ENCODE measurements at regions not wholly inside any gene's neighbourhood (a gene's known extent, or its start where the extent isn't known, plus 50 kb on each side); places are given as distances from the start of the nearest gene placed in this dataset.

DNA sequence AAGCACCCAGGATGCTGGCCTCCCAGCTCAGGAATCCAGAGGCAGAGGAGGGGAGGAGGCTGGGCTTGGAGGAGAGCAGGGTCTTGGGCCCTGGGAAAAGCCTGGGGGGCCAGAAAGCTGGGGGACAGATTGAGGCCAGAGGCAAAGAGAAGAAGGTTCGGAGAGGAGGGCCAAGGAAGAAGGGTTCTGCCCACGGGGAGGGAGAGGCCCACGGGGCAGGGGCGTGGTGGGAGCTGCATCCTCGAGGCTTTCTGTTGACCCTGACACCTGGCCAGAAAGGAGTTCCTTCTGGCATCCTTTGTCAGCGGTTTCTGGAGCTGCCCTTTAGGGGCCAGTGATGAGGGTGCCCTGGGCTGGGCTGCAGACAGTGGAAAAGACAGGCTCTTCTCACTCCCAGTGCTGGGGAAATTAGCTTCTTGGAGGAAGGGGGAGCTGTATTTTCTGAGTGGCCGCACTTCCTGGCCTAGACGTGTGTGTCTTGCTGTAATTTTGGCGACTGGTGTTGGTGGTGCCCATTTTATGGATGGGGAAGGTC lies 308.7 kb downstream of the SEC14L1 start:
- H3K4me1 ChIP-seq (replicated peaks; ENCODE audit: insufficient read depth) = no peaks in the 10 kb centered on the region
- peaks cover 54% of the 10 kb centered on the region for H4K20me1 ChIP-seq (ENCODE audit: insufficient read depth)
- no peaks in the 10 kb centered on the region for H3K9me2 ChIP-seq (ENCODE audit: insufficient read depth)
- H3K36me3 ChIP-seq (ENCODE audit: low read depth) = no peaks in the 10 kb centered on the region
- no peaks in the 10 kb centered on the region for H3K27me3 ChIP-seq (ENCODE audit: insufficient read depth, low read depth)
- H3K9me3 ChIP-seq (ENCODE audit: insufficient read depth, low read depth) = no peaks in the 10 kb centered on the region
- H2AFZ ChIP-seq = no peak overlapping the region
- ChIA-PET CTCF (no interaction called here), POLR2A (ENCODE audit: unreplicated experiment) (interaction anchor here (0.6 kb wide), 1 partner anchor 55 kb away, joined by 4 read pairs; no protein-coding TSS in a partner anchor)
- no peaks in the 10 kb centered on the region; the same call in 1 of the 2 replicates for H3F3A ChIP-seq (ENCODE audit: insufficient read depth, low read depth)
- H3K27ac ChIP-seq = no peak overlapping the region
- TF ChIP-seq, protein P1, sequence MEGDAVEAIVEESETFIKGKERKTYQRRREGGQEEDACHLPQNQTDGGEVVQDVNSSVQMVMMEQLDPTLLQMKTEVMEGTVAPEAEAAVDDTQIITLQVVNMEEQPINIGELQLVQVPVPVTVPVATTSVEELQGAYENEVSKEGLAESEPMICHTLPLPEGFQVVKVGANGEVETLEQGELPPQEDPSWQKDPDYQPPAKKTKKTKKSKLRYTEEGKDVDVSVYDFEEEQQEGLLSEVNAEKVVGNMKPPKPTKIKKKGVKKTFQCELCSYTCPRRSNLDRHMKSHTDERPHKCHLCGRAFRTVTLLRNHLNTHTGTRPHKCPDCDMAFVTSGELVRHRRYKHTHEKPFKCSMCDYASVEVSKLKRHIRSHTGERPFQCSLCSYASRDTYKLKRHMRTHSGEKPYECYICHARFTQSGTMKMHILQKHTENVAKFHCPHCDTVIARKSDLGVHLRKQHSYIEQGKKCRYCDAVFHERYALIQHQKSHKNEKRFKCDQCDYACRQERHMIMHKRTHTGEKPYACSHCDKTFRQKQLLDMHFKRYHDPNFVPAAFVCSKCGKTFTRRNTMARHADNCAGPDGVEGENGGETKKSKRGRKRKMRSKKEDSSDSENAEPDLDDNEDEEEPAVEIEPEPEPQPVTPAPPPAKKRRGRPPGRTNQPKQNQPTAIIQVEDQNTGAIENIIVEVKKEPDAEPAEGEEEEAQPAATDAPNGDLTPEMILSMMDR (conservative IDR thresholded peaks at IDR 0.05) = no peak
- no peak for TF ChIP-seq EZH2 (IDR thresholded peaks at IDR 0.05; ENCODE audit: low read depth)
- no peak overlapping the region for H3K4me2 ChIP-seq
- no peak for DNase-seq
- no TSS peak for BruUV-seq (replicated peaks)
- no peak overlapping the region for H3K4me3 ChIP-seq
- H3K79me2 ChIP-seq (ENCODE audit: low read depth) = no peaks in the 10 kb centered on the region
- intact Hi-C loops (cut with micrococcal nuclease; ENCODE audit: unreplicated experiment) = no loop called here

DNA sequence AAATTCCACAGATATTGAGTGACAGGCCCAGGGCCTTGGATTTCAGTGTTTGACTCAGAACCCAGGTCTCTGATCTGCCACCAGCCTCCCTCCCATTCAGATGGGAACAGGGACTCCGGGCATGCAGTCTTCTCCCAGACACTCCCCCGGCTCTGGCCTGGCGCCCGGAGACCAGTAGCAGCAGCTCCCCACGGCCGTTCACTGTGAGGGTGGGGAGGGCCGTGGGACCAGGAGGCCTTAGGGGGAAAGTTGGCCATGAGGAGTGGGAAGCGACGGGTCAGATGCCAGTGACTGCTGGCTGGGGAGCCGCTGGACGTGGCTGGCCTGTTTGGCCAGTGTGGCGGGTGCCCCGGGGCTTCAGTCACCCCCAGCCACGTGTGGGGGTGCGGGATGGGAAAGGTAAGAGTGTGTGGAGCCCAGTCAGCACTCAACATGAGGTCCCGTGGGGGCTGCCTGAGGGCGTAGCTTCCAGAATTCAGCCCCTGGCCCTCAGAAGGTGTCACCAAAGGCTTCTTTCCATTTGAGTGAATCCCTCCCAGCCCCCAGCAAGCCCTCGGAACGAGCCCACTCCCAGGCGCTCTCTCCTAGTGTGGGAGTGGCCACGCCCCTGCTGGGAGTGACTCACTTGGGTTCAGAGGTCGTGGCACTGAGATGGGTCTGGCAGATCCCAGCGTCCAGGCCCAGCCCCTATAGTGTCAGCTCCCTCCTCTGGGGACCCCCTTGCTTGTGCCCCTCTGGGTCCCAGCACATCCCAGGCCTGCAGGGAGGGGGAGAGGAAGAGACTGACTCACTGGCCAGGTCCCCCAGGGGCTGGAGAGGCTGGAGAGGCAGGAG lies 309.4 kb downstream of the SEC14L1 start:
- no peaks in the 10 kb centered on the region for H3K4me1 ChIP-seq (replicated peaks; ENCODE audit: insufficient read depth)
- intact Hi-C loops (cut with micrococcal nuclease; ENCODE audit: unreplicated experiment) = no loop called here
- H3K9me3 ChIP-seq (ENCODE audit: insufficient read depth, low read depth) = no peaks in the 10 kb centered on the region
- no peaks in the 10 kb centered on the region for H3K9me2 ChIP-seq (ENCODE audit: insufficient read depth)
- H4K20me1 ChIP-seq (ENCODE audit: insufficient read depth) = peaks cover 60% of the 10 kb centered on the region
- CTCF ChIA-PET = no interaction called here
- no peak overlapping the region for H3K4me2 ChIP-seq
- TF ChIP-seq, protein P1 (conservative IDR thresholded peaks at IDR 0.05) = no peak
- no peak for TF ChIP-seq EZH2 (IDR thresholded peaks at IDR 0.05; ENCODE audit: low read depth)
- H2AFZ ChIP-seq = no peak overlapping the region
- H3K27ac ChIP-seq = no peak overlapping the region
- H3K79me2 ChIP-seq (ENCODE audit: low read depth) = no peaks in the 10 kb centered on the region
- H3K27me3 ChIP-seq (ENCODE audit: insufficient read depth, low read depth) = no peaks in the 10 kb centered on the region
- DNase-seq = no peak
- H3F3A ChIP-seq (ENCODE audit: insufficient read depth, low read depth) = no peaks in the 10 kb centered on the region; the same call in 1 of the 2 replicates
- H3K4me3 ChIP-seq = no peak overlapping the region
- POLR2A ChIA-PET (ENCODE audit: unreplicated experiment) = interaction anchor here (0.6 kb wide), 1 partner anchor 55 kb away, joined by 4 read pairs; no protein-coding TSS in a partner anchor
- no TSS peak for BruUV-seq (replicated peaks)
- no peaks in the 10 kb centered on the region for H3K36me3 ChIP-seq (ENCODE audit: low read depth)

DNA sequence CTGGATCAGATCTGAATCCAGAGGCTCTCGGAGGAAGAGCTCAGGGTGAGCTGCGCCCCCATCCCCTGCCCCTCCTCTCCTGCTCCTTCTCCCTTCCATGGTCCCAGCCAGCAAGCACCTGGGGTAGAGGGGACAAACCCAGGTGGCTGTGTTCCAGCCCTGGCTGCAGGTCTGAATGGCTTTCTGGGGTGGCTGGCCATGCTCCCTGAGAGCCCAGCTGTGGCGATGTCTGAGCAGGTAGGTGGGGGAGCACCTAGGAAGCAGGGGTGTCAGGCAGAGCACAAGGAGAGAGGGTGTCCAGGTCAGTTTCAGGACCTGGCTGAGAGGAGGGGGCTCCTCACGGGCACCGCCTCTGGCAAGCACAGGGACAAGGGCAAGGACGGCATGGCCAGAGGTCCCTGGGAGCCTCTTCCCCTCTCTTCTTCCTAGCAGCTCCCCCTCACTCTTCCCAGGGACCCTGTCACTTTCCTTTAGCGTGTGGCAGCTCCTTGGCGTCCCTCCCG lies 310.0 kb downstream of the SEC14L1 start:
- no peak overlapping the region for H3K27ac ChIP-seq
- CTCF ChIA-PET = no interaction called here
- H3K9me3 ChIP-seq (ENCODE audit: insufficient read depth, low read depth) = no peaks in the 10 kb centered on the region
- no peak overlapping the region for H2AFZ ChIP-seq
- H3K27me3 ChIP-seq (ENCODE audit: insufficient read depth, low read depth) = no peaks in the 10 kb centered on the region
- no peaks in the 10 kb centered on the region for H3K36me3 ChIP-seq (ENCODE audit: low read depth)
- BruUV-seq (replicated peaks) = no TSS peak
- H3K79me2 ChIP-seq (ENCODE audit: low read depth) = no peaks in the 10 kb centered on the region
- intact Hi-C loops (cut with micrococcal nuclease; ENCODE audit: unreplicated experiment) = no loop called here
- no peak overlapping the region for H3K4me3 ChIP-seq
- no peaks in the 10 kb centered on the region; the same call in 1 of the 2 replicates for H3F3A ChIP-seq (ENCODE audit: insufficient read depth, low read depth)
- TF ChIP-seq, protein P1 (conservative IDR thresholded peaks at IDR 0.05) = no peak
- TF ChIP-seq EZH2 (IDR thresholded peaks at IDR 0.05; ENCODE audit: low read depth) = no peak
- no peaks in the 10 kb centered on the region for H3K4me1 ChIP-seq (replicated peaks; ENCODE audit: insufficient read depth)
- H4K20me1 ChIP-seq (ENCODE audit: insufficient read depth) = peaks cover 56% of the 10 kb centered on the region
- no peaks in the 10 kb centered on the region for H3K9me2 ChIP-seq (ENCODE audit: insufficient read depth)
- POLR2A ChIA-PET (ENCODE audit: unreplicated experiment) = no interaction called here
- no peak overlapping the region for H3K4me2 ChIP-seq
- DNase-seq = no peak
